ENCODE measurements at regions not wholly inside any gene's neighbourhood (a gene's known extent, or its start where the extent isn't known, plus 50 kb on each side); places are given as distances from the start of the nearest gene placed in this dataset.

- TF ChIP-seq CTCF (IDR thresholded peaks at IDR 0.05 in 2 of 3, conservative IDR thresholded peaks at IDR 0.05 in 1 of 3; ENCODE audit: control insufficient read depth in 2 of 3, extremely low read depth in 1 of 3, insufficient read depth in 1 of 3, low read depth in 3 of 3, low read length in 3 of 3): no peak
- TF ChIP-seq REST (IDR thresholded peaks at IDR 0.05; ENCODE audit: low read depth, low read length): no peak
- TF ChIP-seq GATAD2B (conservative IDR thresholded peaks at IDR 0.05; ENCODE audit: low read depth): no peak
- TF ChIP-seq ATF2 (IDR thresholded peaks at IDR 0.05; ENCODE audit: low read length): no peak
- TF ChIP-seq EZH2 (IDR thresholded peaks at IDR 0.05; ENCODE audit: borderline replicate concordance, control insufficient read depth, low read depth, low read length): no peak
Observed at GRCh38 chr5:114822436-114822835, 347.3 kb downstream of the TRIM36 start.
